Astrocyte of the spinal cord (primary cell): ENCODE measurements at regions not wholly inside any gene's neighbourhood (a gene's known extent, or its start where the extent isn't known, plus 50 kb on each side); places are given as distances from the start of the nearest gene placed in this dataset.

Experiments used
- DNase-seq: peaks from one replicate; pipeline ENCODE4 v3.0.0; 2011; ENCODE audit warnings: low read depth, low spot score
- H3K4me3 ChIP-seq: 2 replicates; pipeline ENCODE4 v1.5.1; 2011; ENCODE audit warnings: low read depth, mild to moderate bottlenecking, low read length, moderate library complexity
- CTCF ChIP-seq: IDR thresholded peaks from 2 replicates; pipeline ENCODE4 v1.5.1; 2012; ENCODE audit warnings: low read depth, mild to moderate bottlenecking, low read length, inconsistent platforms
- in situ Hi-C: cut with HindIII; loops from 2 replicates; pipeline ENCODE4 v1.10.0; 2017; ENCODE audit warnings: low sequenced_read_pairs

GRCh38 chr1:219345953-219346352, 172.3 kb downstream of the LYPLAL1 start:
- no peak for TF ChIP-seq CTCF
- no peak for DNase-seq
- in situ Hi-C loops, result no loop called here
- H3K4me3 ChIP-seq, result no peak overlapping the region

- in situ Hi-C loops, result no loop called here
- TF ChIP-seq CTCF, result no peak
- DNase-seq, result no peak
- H3K4me3 ChIP-seq, result no peak overlapping the region
These were observed 169.2 kb downstream of the LYPLAL1 start for GRCh38 chr1:219342836-219343235.

- in situ Hi-C loops, result no loop called here
- peak; percentile 34 for DNase-seq
- H3K4me3 ChIP-seq, result no peak overlapping the region
- no peak for TF ChIP-seq CTCF
These were observed 167.1 kb downstream of the LYPLAL1 start for GRCh38 chr1:219340796-219341195.

GRCh38 chr1:219339466-219339865, 165.8 kb downstream of the LYPLAL1 start:
- peak; percentile 30 for DNase-seq
- H3K4me3 ChIP-seq, result no peak overlapping the region
- in situ Hi-C loops, result no loop called here
- TF ChIP-seq CTCF, result no peak

- in situ Hi-C loops, result no loop called here
- TF ChIP-seq CTCF, result no peak
- DNase-seq, result no peak
- H3K4me3 ChIP-seq, result no peak overlapping the region
These were observed 163.9 kb downstream of the LYPLAL1 start for GRCh38 chr1:219337588-219337987.

- in situ Hi-C loops, result no loop called here
- no peak for TF ChIP-seq CTCF
- DNase-seq, result no peak
- no peak overlapping the region for H3K4me3 ChIP-seq
These were observed 159.9 kb downstream of the LYPLAL1 start for GRCh38 chr1:219333626-219334025.

GRCh38 chr1:219331424-219331823, 157.7 kb downstream of the LYPLAL1 start:
- DNase-seq, result no peak
- H3K4me3 ChIP-seq, result no peak overlapping the region
- no peak for TF ChIP-seq CTCF
- in situ Hi-C loops, result no loop called here
